Skeletal muscle cell (primary cell): ENCODE measurements at regions not wholly inside any gene's neighbourhood (a gene's known extent, or its start where the extent isn't known, plus 50 kb on each side); places are given as distances from the start of the nearest gene placed in this dataset.
"Not testable (repeated sequence)": the region's sequence is repeated elsewhere in the genome, so short reads cannot be mapped to it uniquely, and the experiment has no call there.

Experiments
- DNase-seq: peaks from one replicate; pipeline ENCODE4 v3.0.0-alpha.2; 2010; ENCODE audit warnings: low read depth
- H3K4me3 ChIP-seq: 2 replicates; pipeline ENCODE4 v1.5.1; 2011; ENCODE audit warnings: low read depth, mild to moderate bottlenecking, control low read depth, low read length, moderate library complexity

GRCh38 chr20:17825252-17825959 lies 125.6 kb downstream of the BANF2 start:
- no peak for DNase-seq
- H3K4me3 ChIP-seq: no peak overlapping the region

GRCh38 chr20:17824676-17825251 lies 125.0 kb downstream of the BANF2 start:
- DNase-seq: no peak
- H3K4me3 ChIP-seq: no peak overlapping the region

GRCh38 chr20:17823409-17824144 lies 123.8 kb downstream of the BANF2 start:
- DNase-seq: no peak
- no peak overlapping the region for H3K4me3 ChIP-seq

- DNase-seq: no peak
- no peak overlapping the region for H3K4me3 ChIP-seq
Observed at GRCh38 chr20:17822540-17823408, 123.0 kb downstream of the BANF2 start.

GRCh38 chr20:17822039-17822438 lies 122.3 kb downstream of the BANF2 start:
- H3K4me3 ChIP-seq: no peak overlapping the region
- peak; percentile 78 for DNase-seq

GRCh38 chr20:17821606-17822005 lies 121.8 kb downstream of the BANF2 start:
- H3K4me3 ChIP-seq, DNase-seq: not testable (repeated sequence)

GRCh38 chr20:17819395-17820093 lies 119.8 kb downstream of the BANF2 start:
- no peak overlapping the region for H3K4me3 ChIP-seq
- DNase-seq: no peak

GRCh38 chr20:17818187-17818586 lies 118.4 kb downstream of the BANF2 start:
- no peak for DNase-seq
- H3K4me3 ChIP-seq: no peak overlapping the region

- no peak for DNase-seq
- H3K4me3 ChIP-seq: no peak overlapping the region
Observed at GRCh38 chr20:17816804-17817587, 117.2 kb downstream of the BANF2 start.

- DNase-seq: no peak
Observed at GRCh38 chr20:17811628-17811965, 111.8 kb downstream of the BANF2 start.

GRCh38 chr20:17810847-17811627 lies 111.3 kb downstream of the BANF2 start:
- DNase-seq: no peak
- no peak overlapping the region for H3K4me3 ChIP-seq

More at GRCh38 chr20:17811628-17811965, 111.8 kb downstream of the BANF2 start:
- H3K4me3 ChIP-seq: no peak overlapping the region

GRCh38 chr20:17810062-17810631 lies 110.4 kb downstream of the BANF2 start:
- no peak overlapping the region for H3K4me3 ChIP-seq
- no peak for DNase-seq

GRCh38 chr20:17809362-17810061 lies 109.7 kb downstream of the BANF2 start:
- no peak overlapping the region for H3K4me3 ChIP-seq
- no peak for DNase-seq

GRCh38 chr20:17808782-17809181 lies 109.0 kb downstream of the BANF2 start:
- DNase-seq: no peak
- H3K4me3 ChIP-seq: no peak overlapping the region

- no peak for DNase-seq
- no peak overlapping the region for H3K4me3 ChIP-seq
Observed at GRCh38 chr20:17808357-17808756, 108.6 kb downstream of the BANF2 start.

- no peak overlapping the region for H3K4me3 ChIP-seq
- DNase-seq: no peak
Observed at GRCh38 chr20:17807651-17808050, 107.9 kb downstream of the BANF2 start.
